HPDE6-E6E7 (cell line): ENCODE measurements at regions not wholly inside any gene's neighbourhood (a gene's known extent, or its start where the extent isn't known, plus 50 kb on each side); places are given as distances from the start of the nearest gene placed in this dataset.

Experiments
- DNase-seq: peaks from one replicate; pipeline ENCODE4 v3.0.0; 2011; ENCODE audit warnings: missing footprints; ENCODE audit errors: extremely low spot score

- DNase-seq, result no peak
Measured at GRCh38 chr12:30507576-30507975, 188.1 kb downstream of the IPO8 start.

- DNase-seq, result no peak
Measured at GRCh38 chr12:30506411-30506810, 189.3 kb downstream of the IPO8 start.

- no peak for DNase-seq
Measured at GRCh38 chr12:30501718-30502117, 194.0 kb downstream of the IPO8 start.

- DNase-seq, result no peak
Measured at GRCh38 chr12:30500532-30500931, 195.1 kb downstream of the IPO8 start.

GRCh38 chr12:30485230-30485890 lies 210.3 kb downstream of the IPO8 start:
- DNase-seq, result no peak

- no peak for DNase-seq
Measured at GRCh38 chr12:30484658-30485057, 211.0 kb downstream of the IPO8 start.

- DNase-seq, result no peak
Measured at GRCh38 chr12:30482650-30483049, 213.0 kb downstream of the IPO8 start.

- no peak for DNase-seq
Measured at GRCh38 chr12:30473274-30473673, 222.4 kb downstream of the IPO8 start.

- no peak for DNase-seq
Measured at GRCh38 chr12:30466093-30466585, 229.5 kb downstream of the IPO8 start.

GRCh38 chr12:30463636-30464035 lies 232.0 kb downstream of the IPO8 start:
- no peak for DNase-seq

GRCh38 chr12:30462249-30462648 lies 233.4 kb downstream of the IPO8 start:
- no peak for DNase-seq

GRCh38 chr12:30461026-30461615 lies 234.5 kb downstream of the IPO8 start:
- no peak for DNase-seq

- DNase-seq, result no peak
Measured at GRCh38 chr12:30458453-30458852, 237.2 kb downstream of the IPO8 start.

- DNase-seq, result peak; percentile 31
Measured at GRCh38 chr12:30457621-30458289, 237.9 kb downstream of the IPO8 start.

- no peak for DNase-seq
Measured at GRCh38 chr12:30450872-30451271, 244.8 kb downstream of the IPO8 start.

GRCh38 chr12:30450226-30450625 lies 245.4 kb downstream of the IPO8 start:
- DNase-seq, result no peak

- DNase-seq, result no peak
Measured at GRCh38 chr12:30448038-30448437, 247.6 kb downstream of the IPO8 start.

GRCh38 chr12:30447061-30447750 lies 248.5 kb downstream of the IPO8 start:
- DNase-seq, result no peak

GRCh38 chr12:30442461-30442860 lies 253.2 kb downstream of the IPO8 start:
- no peak for DNase-seq

GRCh38 chr12:30440826-30441602 lies 254.7 kb downstream of the IPO8 start:
- peak; percentile 29 for DNase-seq

GRCh38 chr12:30439201-30439600 lies 256.5 kb downstream of the IPO8 start:
- DNase-seq, result no peak

- no peak for DNase-seq
Measured at GRCh38 chr12:30438601-30439041, 257.0 kb downstream of the IPO8 start.
